ENCODE measurements at regions not wholly inside any gene's neighbourhood (a gene's known extent, or its start where the extent isn't known, plus 50 kb on each side); places are given as distances from the start of the nearest gene placed in this dataset.
A peak's percentile ranks its signal among the peaks of the same experiment; 100 is the strongest.

GRCh38 chr6:103675807-103676406 lies 1183.8 kb downstream of the HACE1 start:
- Histone ChIP-seq H3K9me3 (ENCODE audit: control insufficient read depth, low read length) (peaks cover 8% of the 10 kb centered on the region), H3K36me3 (ENCODE audit: control insufficient read depth, insufficient read depth, low read length) (no peaks in the 10 kb centered on the region), H3K4me1 (ENCODE audit: control insufficient read depth, insufficient read depth, low read length) (no peaks in the 10 kb centered on the region), H3K4me3 (ENCODE audit: low read length) (no peak overlapping the region), H3K9ac (ENCODE audit: extremely low read depth, low read length, poor library complexity, severe bottlenecking) (no peak overlapping the region), H3K27ac (ENCODE audit: low read depth, low read length) (no peak overlapping the region), H3K27me3 (ENCODE audit: control insufficient read depth, insufficient read depth, low read length, poor library complexity, severe bottlenecking) (no peaks in the 10 kb centered on the region)
- 100% methylated on average over 1 of the region's 1 CpG; no CpG with 5 or more reads in 1 of the 2 experiments for WGBS, 2 experiments (ENCODE audit: insufficient coverage in 1 of 2, insufficient read length in 1 of 2)
- Mint-ChIP-seq H3K4me3 (no peak overlapping the region), H3K27ac (no peak overlapping the region), H3K27me3 (ENCODE audit: insufficient read depth) (no peaks in the 10 kb centered on the region), H3K4me1 (no peaks in the 10 kb centered on the region), H3K9me3 (peaks cover 13% of the 10 kb centered on the region), H3K36me3 (ENCODE audit: low read depth) (no peaks in the 10 kb centered on the region)
- no peak for DNase-seq
- no peak for TF ChIP-seq CTCF (conservative IDR thresholded peaks at IDR 0.05)

GRCh38 chr6:103674790-103675189 lies 1184.9 kb downstream of the HACE1 start:
- no peaks in the 10 kb centered on the region for H3K27me3 Mint-ChIP-seq (ENCODE audit: insufficient read depth)
- no peak for DNase-seq

GRCh38 chr6:103672169-103672568 lies 1187.5 kb downstream of the HACE1 start:
- Mint-ChIP-seq H3K36me3 (ENCODE audit: low read depth) (no peaks in the 10 kb centered on the region), H3K9me3 (peaks cover 8% of the 10 kb centered on the region), H3K27ac (no peak overlapping the region), H3K4me1 (no peaks in the 10 kb centered on the region), H3K27me3 (ENCODE audit: insufficient read depth) (no peaks in the 10 kb centered on the region), H3K4me3 (no peak overlapping the region)
- 81 to 100% methylated on average over 1 of the region's 1 CpG for WGBS, 2 experiments (ENCODE audit: insufficient coverage in 1 of 2, insufficient read length in 1 of 2)
- H3K27ac ChIP-seq (ENCODE audit: low read depth, low read length): no peak overlapping the region
- H3K9me3 ChIP-seq (ENCODE audit: control insufficient read depth, low read length): no peaks in the 10 kb centered on the region
- no peaks in the 10 kb centered on the region for H3K27me3 ChIP-seq (ENCODE audit: control insufficient read depth, insufficient read depth, low read length, poor library complexity, severe bottlenecking)
- peak; percentile 71 for TF ChIP-seq CTCF (conservative IDR thresholded peaks at IDR 0.05)
- H3K4me1 ChIP-seq (ENCODE audit: control insufficient read depth, insufficient read depth, low read length): no peaks in the 10 kb centered on the region
- DNase-seq: no peak
- no peaks in the 10 kb centered on the region for H3K36me3 ChIP-seq (ENCODE audit: control insufficient read depth, insufficient read depth, low read length)
- H3K4me3 ChIP-seq (ENCODE audit: low read length): no peak overlapping the region
- no peak overlapping the region for H3K9ac ChIP-seq (ENCODE audit: extremely low read depth, low read length, poor library complexity, severe bottlenecking)

More at GRCh38 chr6:103674790-103675189, 1184.9 kb downstream of the HACE1 start:
- H3K4me1 Mint-ChIP-seq: no peaks in the 10 kb centered on the region
- peaks cover 13% of the 10 kb centered on the region for H3K9me3 Mint-ChIP-seq
- no peak for TF ChIP-seq CTCF (conservative IDR thresholded peaks at IDR 0.05)
- no peaks in the 10 kb centered on the region for H3K36me3 Mint-ChIP-seq (ENCODE audit: low read depth)
- no peak overlapping the region for H3K4me3 Mint-ChIP-seq
- Histone ChIP-seq H3K4me1 (ENCODE audit: control insufficient read depth, insufficient read depth, low read length) (no peaks in the 10 kb centered on the region), H3K9ac (ENCODE audit: extremely low read depth, low read length, poor library complexity, severe bottlenecking) (no peak overlapping the region), H3K4me3 (ENCODE audit: low read length) (no peak overlapping the region), H3K9me3 (ENCODE audit: control insufficient read depth, low read length) (peaks cover 8% of the 10 kb centered on the region), H3K27ac (ENCODE audit: low read depth, low read length) (no peak overlapping the region), H3K27me3 (ENCODE audit: control insufficient read depth, insufficient read depth, low read length, poor library complexity, severe bottlenecking) (no peaks in the 10 kb centered on the region), H3K36me3 (ENCODE audit: control insufficient read depth, insufficient read depth, low read length) (no peaks in the 10 kb centered on the region)
- H3K27ac Mint-ChIP-seq: no peak overlapping the region
